IPS-NIHi11 (cell line): ENCODE measurements at regions not wholly inside any gene's neighbourhood (a gene's known extent, or its start where the extent isn't known, plus 50 kb on each side); places are given as distances from the start of the nearest gene placed in this dataset.

ENCODE experiments used
- DNase-seq: peaks from one replicate; pipeline ENCODE4 v3.0.0; 2012; ENCODE audit warnings: mixed read lengths, low spot score

GRCh38 chr9:110058304-110058953, 149.5 kb downstream of the C9orf152 start:
- DNase-seq: peak; percentile 69

GRCh38 chr9:110059461-110059860, 148.5 kb downstream of the C9orf152 start:
- DNase-seq: no peak

DNA sequence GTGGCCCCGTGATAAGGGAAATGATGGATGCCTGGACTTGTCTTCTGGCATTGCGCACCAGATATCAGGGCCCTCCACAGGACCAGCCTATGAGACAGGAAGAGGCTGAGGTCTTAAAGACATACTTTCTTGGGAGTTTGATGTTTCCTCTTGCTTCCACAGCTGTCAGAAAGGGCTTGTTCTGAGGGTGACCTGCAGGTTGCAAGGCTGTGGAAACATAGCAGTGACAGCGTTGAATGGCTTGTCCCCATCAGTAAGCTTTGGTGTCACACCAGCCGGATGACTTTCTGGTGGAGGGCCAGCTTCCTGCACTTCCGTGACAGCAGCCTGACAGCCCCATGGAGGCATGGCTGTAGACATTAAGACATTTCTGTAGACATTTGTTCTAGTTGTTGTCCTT, 143.2 kb downstream of the C9orf152 start:
- no peak for DNase-seq

DNA sequence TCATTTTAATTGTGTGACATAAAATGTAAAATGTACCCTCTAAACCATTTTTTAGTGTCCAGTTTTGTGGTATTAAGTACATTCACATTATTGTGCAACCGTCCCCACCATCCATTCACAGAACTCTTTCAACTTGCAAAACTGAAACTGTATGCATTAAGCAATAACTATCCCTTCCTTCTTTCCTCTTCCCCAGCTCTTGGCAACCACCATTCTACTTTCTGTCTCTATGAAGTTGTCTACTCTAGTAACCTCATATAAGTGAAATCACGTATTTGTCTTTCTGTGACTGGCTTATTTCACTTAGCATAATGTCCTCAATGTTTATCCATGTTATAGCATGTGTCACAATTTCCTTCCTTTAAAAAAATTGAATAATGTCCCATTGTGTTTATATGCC, 142.4 kb downstream of the C9orf152 start:
- no peak for DNase-seq

DNA sequence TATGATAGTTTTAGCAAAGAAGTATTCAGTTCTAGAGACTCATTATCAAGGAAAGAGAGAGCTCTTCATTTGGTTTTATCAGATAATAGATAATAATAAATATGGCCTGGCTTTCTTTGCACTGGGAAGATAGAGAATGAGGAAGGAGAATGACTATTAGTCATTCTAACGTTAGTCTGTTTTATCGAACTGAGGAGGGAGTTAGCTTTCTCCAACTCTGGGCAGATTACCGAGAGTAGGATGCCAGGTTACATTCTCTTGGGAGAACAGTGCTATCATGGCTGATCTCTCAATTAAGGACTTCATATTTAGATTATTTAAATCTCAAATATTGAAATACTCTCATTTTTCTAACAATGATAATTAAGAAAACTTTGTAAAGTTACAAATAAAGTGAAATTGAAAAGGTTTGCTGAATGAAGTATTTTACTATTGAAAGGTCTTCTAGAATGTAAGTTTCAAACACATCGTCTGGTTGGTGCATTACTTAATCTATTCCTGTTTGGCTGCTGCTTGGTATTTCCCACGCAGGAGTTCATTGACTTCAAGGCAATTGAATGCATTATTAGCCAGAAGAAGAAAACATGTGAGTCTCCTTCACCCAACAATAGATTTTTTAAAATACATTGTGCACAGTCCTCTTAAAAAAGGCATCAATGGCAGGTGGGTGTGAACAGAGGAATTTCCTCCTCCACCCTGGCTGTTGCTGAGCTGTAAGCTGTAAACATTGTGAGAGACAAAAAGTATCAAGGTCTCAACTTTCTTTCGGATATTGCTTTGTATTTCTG, 140.8 kb downstream of the C9orf152 start:
- DNase-seq: no peak

GRCh38 chr9:110068212-110068611, 139.7 kb downstream of the C9orf152 start:
- DNase-seq: no peak

- no peak for DNase-seq
Measured at GRCh38 chr9:110069326-110070248, 138.4 kb downstream of the C9orf152 start.

GRCh38 chr9:110072597-110073355, 135.2 kb downstream of the C9orf152 start:
- no peak for DNase-seq

DNA sequence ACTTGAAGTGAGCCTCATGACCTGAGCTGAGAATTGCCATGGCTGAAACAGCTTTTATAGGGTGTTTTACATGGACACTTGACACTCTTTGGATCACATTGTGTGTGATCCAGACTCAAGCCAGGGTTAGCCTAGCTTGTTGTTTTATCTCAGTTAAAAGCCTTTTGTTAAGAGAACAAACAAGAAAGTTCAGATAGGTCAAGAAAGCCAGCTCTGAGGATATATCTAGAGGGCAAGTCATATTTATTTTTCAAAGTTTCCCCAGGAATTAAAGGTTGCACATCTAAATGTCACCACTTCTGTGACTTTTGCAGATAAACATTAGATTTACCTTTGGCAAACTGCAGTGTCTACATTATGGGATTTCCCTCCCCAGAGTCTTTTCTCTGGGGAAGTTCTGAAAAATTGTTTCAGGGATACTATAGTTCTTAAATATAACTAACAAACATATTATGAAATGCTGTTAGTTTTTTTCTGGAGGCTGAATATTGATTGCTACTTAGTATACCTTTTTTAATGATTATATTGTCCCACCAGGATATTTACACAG, 134.5 kb downstream of the C9orf152 start:
- no peak for DNase-seq

DNA sequence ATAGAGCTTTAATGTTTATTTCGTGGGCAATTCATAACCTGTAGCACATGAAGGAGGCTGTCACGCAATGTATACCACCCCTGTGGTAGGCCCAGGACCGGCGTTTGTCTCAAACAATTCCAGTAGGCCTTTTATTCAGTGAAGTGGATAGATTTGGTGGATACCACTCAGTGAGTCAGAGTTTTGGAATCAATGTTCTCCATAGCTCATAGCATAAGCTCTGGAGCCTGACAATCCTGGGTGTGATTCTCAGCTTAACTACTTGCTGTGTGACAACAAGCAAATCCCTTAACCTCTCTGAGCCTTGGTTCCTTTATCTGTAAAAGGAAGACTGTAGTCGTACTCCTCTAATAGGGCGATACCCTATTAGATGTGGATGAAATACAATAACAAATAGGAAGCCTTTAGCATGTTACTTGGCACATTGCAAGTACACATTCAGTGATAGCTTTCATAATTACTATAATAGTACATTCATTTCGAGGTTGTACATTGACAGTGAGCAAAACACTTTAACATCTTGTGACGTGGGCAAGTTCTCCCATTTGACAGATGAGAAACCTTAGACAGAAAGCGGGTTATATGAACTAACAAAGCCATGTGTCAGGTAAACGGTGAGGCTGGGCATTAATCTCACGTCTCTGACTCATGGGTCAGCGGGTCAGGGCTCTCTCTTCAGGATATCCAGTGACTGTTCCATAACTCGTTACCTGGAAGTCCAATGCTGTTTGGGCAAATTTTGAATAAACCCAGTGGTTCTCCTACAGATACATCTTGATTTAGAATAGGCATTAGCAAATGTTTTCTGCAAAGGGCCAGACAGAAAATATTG, 130.8 kb downstream of the C9orf152 start:
- no peak for DNase-seq

- no peak for DNase-seq
Measured at GRCh38 chr9:110077925-110078324, 130.0 kb downstream of the C9orf152 start.

DNA sequence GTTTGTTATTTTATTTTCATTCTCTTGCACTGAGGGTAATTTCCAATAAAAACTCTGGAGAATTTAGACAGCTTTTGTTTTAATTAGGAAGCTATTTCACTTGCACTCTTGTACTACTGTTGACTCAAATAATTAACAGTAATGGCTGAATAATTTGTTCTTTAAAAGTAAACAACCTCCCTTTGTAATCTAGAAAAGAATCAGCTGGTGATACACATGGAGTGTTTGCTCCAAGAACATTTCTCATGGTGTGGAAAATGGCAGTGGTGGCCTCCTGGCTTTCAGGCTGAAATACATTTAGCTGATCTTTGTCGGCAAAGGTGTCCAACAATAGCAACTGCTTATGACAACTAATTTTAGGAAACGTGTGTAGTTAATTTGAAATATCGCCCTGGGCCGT, 129.4 kb downstream of the C9orf152 start:
- DNase-seq: no peak

DNA sequence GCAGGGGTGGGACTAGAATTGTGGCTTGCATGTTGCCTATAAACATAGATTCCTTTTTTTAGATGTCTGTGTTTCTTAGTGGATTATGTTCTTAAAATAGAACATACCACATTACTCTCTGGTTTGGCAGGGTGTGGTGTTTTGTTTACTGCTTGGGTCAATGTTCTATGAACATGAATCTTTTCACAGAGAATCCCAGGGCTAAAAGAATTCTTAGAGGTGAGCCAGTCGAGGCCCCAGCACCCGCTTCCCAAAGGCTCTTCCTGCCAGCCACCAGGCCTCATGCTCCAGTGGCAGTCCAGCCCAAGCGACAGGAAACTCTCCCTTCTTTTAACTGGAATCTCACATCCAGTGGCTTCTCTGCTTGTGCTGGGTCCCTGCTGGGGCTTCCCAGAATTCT, 126.6 kb downstream of the C9orf152 start:
- no peak for DNase-seq

DNA sequence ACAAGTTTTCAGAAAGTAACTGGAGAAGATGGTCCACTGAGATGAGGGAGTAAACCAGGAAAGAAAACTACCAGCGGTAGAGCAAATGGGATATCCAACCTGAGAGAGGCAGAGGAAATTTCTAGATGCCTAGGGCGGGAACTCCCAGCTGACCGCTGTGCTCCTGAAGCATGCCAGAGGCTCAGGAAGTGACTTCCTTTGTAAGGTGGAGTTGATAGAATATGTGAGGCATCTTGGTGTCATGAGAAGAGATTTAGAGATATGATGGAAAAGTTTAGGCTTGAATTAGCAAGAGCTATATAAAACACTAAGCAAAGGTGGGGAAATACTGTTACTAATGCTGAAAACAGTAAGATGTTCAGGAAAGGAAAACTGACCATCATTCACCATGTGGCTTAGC, 124.1 kb downstream of the C9orf152 start:
- DNase-seq: no peak

DNA sequence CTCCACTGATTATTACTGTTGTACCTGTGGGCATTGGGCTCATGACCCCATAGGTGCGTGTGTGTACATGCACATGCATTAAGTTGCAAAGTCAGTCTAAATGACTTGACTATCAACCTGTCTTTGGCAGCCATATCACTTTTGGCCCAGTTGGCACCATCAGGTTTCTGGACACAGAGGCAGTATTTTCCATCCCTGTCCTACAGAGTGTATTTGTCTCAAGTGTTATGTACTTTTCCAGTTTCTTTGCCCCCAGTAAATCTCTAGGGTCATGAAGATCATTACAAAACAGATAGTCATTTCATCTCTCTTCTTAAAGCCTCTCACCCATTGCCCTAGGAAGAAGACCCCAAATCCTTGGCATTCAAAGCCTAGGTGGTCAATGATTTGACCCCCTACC, 121.4 kb downstream of the C9orf152 start:
- DNase-seq: no peak

- no peak for DNase-seq
Measured at GRCh38 chr9:110087605-110088004, 120.4 kb downstream of the C9orf152 start.

DNA sequence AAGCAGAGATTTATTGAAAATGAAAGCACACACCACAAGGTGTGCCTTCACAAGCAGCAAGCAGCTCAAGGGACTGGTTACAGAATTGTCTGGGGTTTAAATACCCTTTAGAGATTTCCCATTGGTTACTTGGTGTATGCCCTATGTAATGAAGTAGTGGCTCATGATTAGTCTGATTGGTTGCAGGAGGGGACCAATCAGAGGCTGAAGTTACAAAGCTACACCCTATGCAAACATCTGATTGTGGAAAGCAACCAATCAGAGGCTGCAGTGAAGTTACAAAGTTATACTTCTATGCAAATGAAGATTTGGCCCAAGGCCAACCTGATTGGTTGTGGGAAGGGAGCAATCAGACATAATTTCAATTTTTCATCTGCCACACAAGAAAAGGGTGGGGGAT, 119.9 kb downstream of the C9orf152 start:
- no peak for DNase-seq

GRCh38 chr9:110089681-110090370, 118.1 kb downstream of the C9orf152 start:
- no peak for DNase-seq

- DNase-seq: no peak
Measured at GRCh38 chr9:110092792-110093191, 115.2 kb downstream of the C9orf152 start.

- no peak for DNase-seq
Measured at GRCh38 chr9:110093417-110093816, 114.5 kb downstream of the C9orf152 start.
